Neuronal stem cell (in vitro differentiated cells): ENCODE measurements at regions not wholly inside any gene's neighbourhood (a gene's known extent, or its start where the extent isn't known, plus 50 kb on each side); places are given as distances from the start of the nearest gene placed in this dataset.
A peak's percentile ranks its signal among the peaks of the same experiment; 100 is the strongest.

Experiments
- DNase-seq: peaks from one replicate; pipeline ENCODE4 v3.0.0-alpha.2; 2013; ENCODE audit warnings: low spot score
- H2AFZ ChIP-seq: one replicate; pipeline ENCODE4 v1.6.1; 2013; ENCODE audit warnings: mild to moderate bottlenecking, low read length, inconsistent platforms
- H2AK5ac ChIP-seq: 2 replicates; pipeline ENCODE4 v1.6.1; 2013; ENCODE audit warnings: low read depth, mild to moderate bottlenecking, inconsistent platforms, low read length, moderate library complexity, mixed read lengths
- H2BK120ac ChIP-seq: 2 replicates; pipeline ENCODE4 v1.6.1; 2013; ENCODE audit warnings: low read depth, mild to moderate bottlenecking, inconsistent platforms, low read length, moderate library complexity, mixed read lengths
- H2BK12ac ChIP-seq: one replicate; pipeline ENCODE4 v1.6.1; 2013; ENCODE audit warnings: low read length, inconsistent platforms
- H2BK15ac ChIP-seq: 2 replicates; pipeline ENCODE4 v1.6.1; 2013; ENCODE audit warnings: mild to moderate bottlenecking, low read length, inconsistent platforms, mixed read lengths
- H2BK5ac ChIP-seq: one replicate; pipeline ENCODE4 v1.6.1; 2013; ENCODE audit warnings: inconsistent platforms, mild to moderate bottlenecking, low read length, moderate library complexity
- H3K14ac ChIP-seq: one replicate; pipeline ENCODE4 v1.6.1; 2013; ENCODE audit warnings: low read length, inconsistent platforms
- H3K18ac ChIP-seq: 2 replicates; pipeline ENCODE4 v1.6.1; 2013; ENCODE audit warnings: low read length, inconsistent platforms
- H3K23ac ChIP-seq: 2 replicates; pipeline ENCODE4 v1.6.1; 2013; ENCODE audit warnings: low read depth, mild to moderate bottlenecking, mixed read lengths, low read length, inconsistent platforms; ENCODE audit not compliant: poor library complexity
- H3K27ac ChIP-seq: replicated peaks from 3 replicates; pipeline ENCODE4 v1.5.1; 2013; ENCODE audit warnings: low read length, inconsistent platforms
- H3K27me3 ChIP-seq, 3 experiments: 2 replicates each; pipeline ENCODE4 v1.6.1; 2013; ENCODE audit warnings: low read length in 3 of 3, mild to moderate bottlenecking in 2 of 3, inconsistent platforms in 1 of 3, low read depth in 1 of 3, mixed read lengths in 1 of 3, moderate library complexity in 1 of 3; ENCODE audit not compliant: control insufficient read depth in 3 of 3, insufficient read depth in 3 of 3
- H3K36me3 ChIP-seq, 2 donors: replicated peaks in 1 of 2; 2 replicates each; pipeline ENCODE4 v1.6.1; 2013; ENCODE audit warnings: low read length in 2 of 2; ENCODE audit not compliant: control insufficient read depth in 2 of 2, insufficient read depth in 2 of 2
- H3K4ac ChIP-seq: 2 replicates; pipeline ENCODE4 v1.6.1; 2013; ENCODE audit warnings: inconsistent platforms, mild to moderate bottlenecking, low read length, moderate library complexity
- H3K4me1 ChIP-seq, 2 donors: 1 replicate in 1 of 2; 2 replicates in 1 of 2; pipeline ENCODE4 v1.6.1; 2013; ENCODE audit warnings: low read length in 2 of 2, low read depth in 1 of 2; ENCODE audit not compliant: control insufficient read depth in 2 of 2, insufficient read depth in 1 of 2
- H3K4me2 ChIP-seq: one replicate; pipeline ENCODE4 v1.6.1; 2013; ENCODE audit warnings: mild to moderate bottlenecking, low read length, inconsistent platforms; ENCODE audit not compliant: insufficient read depth, poor library complexity, severe bottlenecking
- H3K4me3 ChIP-seq, 2 donors: 2 replicates each; pipeline ENCODE4 v1.5.1; 2013; ENCODE audit warnings: low read length in 2 of 2, mild to moderate bottlenecking in 2 of 2, inconsistent platforms in 1 of 2, moderate library complexity in 1 of 2
- H3K79me1 ChIP-seq: one replicate; pipeline ENCODE4 v1.6.1; 2013; ENCODE audit warnings: low read depth, mild to moderate bottlenecking, inconsistent platforms, low read length, moderate library complexity
- H3K9ac ChIP-seq: one replicate; pipeline ENCODE4 v1.6.1; 2013; ENCODE audit warnings: mild to moderate bottlenecking, low read depth, low read length, inconsistent platforms; ENCODE audit not compliant: poor library complexity
- H3K9me3 ChIP-seq, 2 donors: replicated peaks in 1 of 2; 2 replicates each; pipeline versions ENCODE3 to v1.6.1; 2013; ENCODE audit warnings: low read length in 2 of 2, mild to moderate bottlenecking in 2 of 2, inconsistent platforms in 1 of 2, low read depth in 1 of 2, mixed read lengths in 1 of 2, moderate library complexity in 1 of 2; ENCODE audit not compliant: control insufficient read depth in 2 of 2, insufficient read depth in 1 of 2
- H4K8ac ChIP-seq: one replicate; pipeline ENCODE4 v1.6.1; 2013; ENCODE audit warnings: low read depth, mild to moderate bottlenecking, inconsistent platforms, low read length, moderate library complexity
- H4K91ac ChIP-seq: one replicate; pipeline ENCODE4 v1.6.1; 2013; ENCODE audit warnings: low read length, low read depth, mild to moderate bottlenecking, inconsistent platforms; ENCODE audit not compliant: poor library complexity
- WGBS, 2 donors: extraction: QIAGEN DNeasy Blood & Tissue Kit; methylation state at CpG; one replicate each; pipeline ENCODE4 v1.1.7; 2013; ENCODE audit warnings: missing lambda C conversion rate in 2 of 2, mixed read lengths in 1 of 2; ENCODE audit not compliant: insufficient read length in 2 of 2, insufficient replicate concordance in 1 of 2; ENCODE audit errors: extremely low coverage in 2 of 2; 5-methylcytosine and 5-hydroxymethylcytosine counted together

- Histone ChIP-seq H3K36me3 (no peaks in the 10 kb centered on the region), H3K23ac (no peak overlapping the region), H3K27me3 (no peaks in the 10 kb centered on the region), H4K91ac (no peak overlapping the region), H2BK5ac (no peak overlapping the region), H3K4ac (no peak overlapping the region), H2BK12ac (no peak overlapping the region), H3K4me2 (no peak overlapping the region), H3K4me1 (no peaks in the 10 kb centered on the region), H3K9ac (no peak overlapping the region), H2BK15ac (no peak overlapping the region), H3K4me3 (no peak overlapping the region), H3K27ac (no peak overlapping the region), H3K18ac (no peak overlapping the region), H3K14ac (no peak overlapping the region), H3K9me3 (no peaks in the 10 kb centered on the region), H4K8ac (no peak overlapping the region), H2AK5ac (no peak overlapping the region), H2AFZ (no peak overlapping the region), H3K79me1 (no peaks in the 10 kb centered on the region), H2BK120ac (no peak overlapping the region)
- no peak for DNase-seq
- no CpG with 5 or more reads among the region's 2 CpGs for WGBS, 2 donors
Measured at GRCh38 chr5:157978061-157978460, 119.1 kb upstream of the CLINT1 start.

- no peak for DNase-seq
- H3K14ac ChIP-seq = no peak overlapping the region
- no peak overlapping the region for H3K23ac ChIP-seq
Measured at GRCh38 chr5:157976429-157976828, 117.5 kb upstream of the CLINT1 start.

GRCh38 chr5:157972579-157972978 is 113.6 kb upstream of the CLINT1 start:
- no peak overlapping the region for H3K27ac ChIP-seq
- H3K36me3 ChIP-seq = no peaks in the 10 kb centered on the region
- H2BK5ac ChIP-seq = no peak overlapping the region
- H2BK120ac ChIP-seq = no peak overlapping the region
- no CpG with 5 or more reads among the region's 6 CpGs for WGBS, 2 donors
- H3K23ac ChIP-seq = no peak overlapping the region
- H2BK12ac ChIP-seq = no peak overlapping the region
- no peak overlapping the region for H4K91ac ChIP-seq
- no peak overlapping the region for H3K4ac ChIP-seq
- no peaks in the 10 kb centered on the region for H3K9me3 ChIP-seq
- no peak overlapping the region for H3K9ac ChIP-seq
- H2AK5ac ChIP-seq = no peak overlapping the region
- H3K4me2 ChIP-seq = no peak overlapping the region
- H2AFZ ChIP-seq = no peak overlapping the region
- no peak overlapping the region for H4K8ac ChIP-seq
- H3K18ac ChIP-seq = no peak overlapping the region
- no peak for DNase-seq
- H3K4me1 ChIP-seq = peaks cover 4 to 5% of the 10 kb centered on the region in 2 donors
- no peak overlapping the region for H3K14ac ChIP-seq
- no peak overlapping the region for H3K4me3 ChIP-seq
- no peak overlapping the region for H2BK15ac ChIP-seq
- no peaks in the 10 kb centered on the region for H3K79me1 ChIP-seq
- H3K27me3 ChIP-seq = no peaks in the 10 kb centered on the region

More at GRCh38 chr5:157976429-157976828, 117.5 kb upstream of the CLINT1 start:
- Histone ChIP-seq H3K27ac (no peak overlapping the region), H2AFZ (no peak overlapping the region), H2BK15ac (no peak overlapping the region), H3K79me1 (no peaks in the 10 kb centered on the region), H3K9me3 (no peaks in the 10 kb centered on the region), H2BK5ac (no peak overlapping the region), H3K27me3 (no peaks in the 10 kb centered on the region), H2BK120ac (no peak overlapping the region), H3K4ac (no peak overlapping the region), H4K8ac (no peak overlapping the region), H3K4me2 (no peak overlapping the region), H2BK12ac (no peak overlapping the region), H3K4me3 (no peak overlapping the region), H2AK5ac (no peak overlapping the region), H3K18ac (no peak overlapping the region), H3K36me3 (no peaks in the 10 kb centered on the region), H3K4me1 (peaks cover 2% of the 10 kb centered on the region in 2 donors), H4K91ac (no peak overlapping the region), H3K9ac (no peak overlapping the region)

GRCh38 chr5:157971571-157972216 is 112.7 kb upstream of the CLINT1 start:
- no peak overlapping the region for H2BK120ac ChIP-seq
- H3K27me3 ChIP-seq = no peaks in the 10 kb centered on the region
- H3K4ac ChIP-seq = no peak overlapping the region
- no peak overlapping the region for H2BK5ac ChIP-seq
- WGBS, 2 donors = no CpG with 5 or more reads among the region's 5 CpGs
- H3K79me1 ChIP-seq = no peaks in the 10 kb centered on the region
- H3K4me3 ChIP-seq = no peak overlapping the region
- H3K9ac ChIP-seq = no peak overlapping the region
- H3K23ac ChIP-seq = no peak overlapping the region
- no peak overlapping the region for H2AK5ac ChIP-seq
- H3K14ac ChIP-seq = no peak overlapping the region
- DNase-seq = peak; percentile 36
- no peak overlapping the region for H2BK15ac ChIP-seq
- H3K36me3 ChIP-seq = no peaks in the 10 kb centered on the region
- no peak overlapping the region for H4K91ac ChIP-seq
- no peak overlapping the region for H2BK12ac ChIP-seq
- H3K4me1 ChIP-seq = peaks cover 4 to 5% of the 10 kb centered on the region in 2 donors
- H3K18ac ChIP-seq = peak overlapping the region; percentile 16
- H3K4me2 ChIP-seq = no peak overlapping the region
- peak overlapping the region; percentile 22 for H3K27ac ChIP-seq
- H4K8ac ChIP-seq = no peak overlapping the region
- H2AFZ ChIP-seq = peak overlapping the region; percentile 41
- no peaks in the 10 kb centered on the region for H3K9me3 ChIP-seq
